DMS 273 (cell line): ENCODE measurements at regions not wholly inside any gene's neighbourhood (a gene's known extent, or its start where the extent isn't known, plus 50 kb on each side); places are given as distances from the start of the nearest gene placed in this dataset.

Experiments used
- DNase-seq: peaks from one replicate; lab custom pipeline; 2025; ENCODE audit not compliant: unreplicated experiment; lab: John Stamatoyannopoulos, UW

DNA sequence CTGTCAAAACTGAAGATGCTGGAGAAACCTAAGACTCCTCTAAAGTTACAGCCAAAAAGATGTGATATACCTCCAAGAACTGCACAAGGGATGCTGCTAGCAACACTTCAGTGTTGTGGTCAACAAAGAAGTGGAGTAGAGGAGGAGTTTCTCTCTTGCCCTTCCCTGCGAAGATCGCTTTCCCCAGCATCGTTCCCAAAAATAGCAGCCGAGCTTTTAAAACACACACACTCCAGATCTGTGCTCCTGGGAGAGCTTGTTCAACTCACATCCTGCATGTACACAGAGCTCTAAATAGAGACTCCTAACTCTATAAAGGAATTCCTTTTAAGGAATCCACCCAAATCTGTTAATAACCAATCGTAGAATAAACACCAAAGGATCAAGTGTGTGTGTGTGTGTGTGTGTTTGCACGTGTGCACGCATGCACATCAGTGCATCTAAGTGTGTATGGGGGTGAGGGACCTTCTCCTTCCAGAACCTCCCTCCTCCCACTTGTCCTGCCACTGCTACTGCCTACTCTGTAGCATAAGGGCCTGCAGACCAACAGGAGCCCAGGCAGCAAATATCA, 58.5 kb downstream of the PSMG1 start:
- no peak for DNase-seq

DNA sequence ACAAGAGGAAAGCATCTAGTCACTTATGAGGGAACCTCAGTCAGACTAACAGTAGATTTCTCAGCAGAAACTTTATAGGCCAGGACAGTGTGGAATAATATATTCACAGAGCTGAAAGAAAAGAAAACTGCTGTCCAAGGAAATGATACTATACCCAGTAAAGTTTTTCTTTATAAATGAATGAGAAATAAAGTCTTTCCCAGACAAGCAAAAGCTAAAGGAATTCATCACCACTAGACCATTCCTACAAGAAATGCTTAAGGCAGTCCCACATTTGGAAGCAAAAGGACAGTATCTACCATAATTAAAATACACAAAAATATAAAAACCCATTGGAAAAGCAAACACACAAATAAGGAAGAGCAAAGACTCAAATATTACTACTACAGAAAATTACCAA, 59.9 kb downstream of the PSMG1 start:
- DNase-seq = no peak

DNA sequence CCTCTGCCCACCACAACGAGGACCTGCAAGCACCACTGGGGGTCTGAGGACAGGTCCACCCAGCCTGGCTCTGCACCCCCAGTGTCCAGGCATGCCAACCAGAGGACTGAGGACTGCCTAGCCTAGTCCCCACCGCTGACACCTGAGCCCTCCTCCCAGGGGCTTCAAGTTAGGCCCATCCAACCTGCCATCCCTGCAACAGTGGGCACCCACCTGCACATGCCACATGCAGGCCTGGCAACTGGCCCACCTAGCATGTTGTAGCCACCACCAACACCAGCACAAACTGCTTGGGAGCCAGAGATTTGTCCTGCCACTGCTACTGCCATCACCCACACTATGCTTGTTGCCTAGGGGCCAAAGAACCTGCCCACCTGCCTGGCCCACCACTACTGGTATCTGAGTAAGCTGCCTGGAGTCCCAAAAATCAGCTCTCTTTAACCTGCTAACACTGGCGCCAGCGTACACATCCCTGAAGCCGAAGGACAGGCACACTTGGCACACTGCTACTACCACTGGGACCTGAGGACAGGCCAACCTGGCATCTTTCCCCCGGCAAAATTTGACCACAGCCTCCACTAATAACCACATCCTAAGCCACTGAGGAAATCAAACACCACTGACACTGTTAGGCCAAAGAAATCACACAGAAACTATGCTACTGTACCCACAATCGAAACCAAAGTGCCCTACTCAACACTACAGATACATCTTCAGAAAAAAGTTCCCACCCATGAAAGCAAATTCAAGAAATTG, 61.5 kb downstream of the PSMG1 start:
- no peak for DNase-seq

DNA sequence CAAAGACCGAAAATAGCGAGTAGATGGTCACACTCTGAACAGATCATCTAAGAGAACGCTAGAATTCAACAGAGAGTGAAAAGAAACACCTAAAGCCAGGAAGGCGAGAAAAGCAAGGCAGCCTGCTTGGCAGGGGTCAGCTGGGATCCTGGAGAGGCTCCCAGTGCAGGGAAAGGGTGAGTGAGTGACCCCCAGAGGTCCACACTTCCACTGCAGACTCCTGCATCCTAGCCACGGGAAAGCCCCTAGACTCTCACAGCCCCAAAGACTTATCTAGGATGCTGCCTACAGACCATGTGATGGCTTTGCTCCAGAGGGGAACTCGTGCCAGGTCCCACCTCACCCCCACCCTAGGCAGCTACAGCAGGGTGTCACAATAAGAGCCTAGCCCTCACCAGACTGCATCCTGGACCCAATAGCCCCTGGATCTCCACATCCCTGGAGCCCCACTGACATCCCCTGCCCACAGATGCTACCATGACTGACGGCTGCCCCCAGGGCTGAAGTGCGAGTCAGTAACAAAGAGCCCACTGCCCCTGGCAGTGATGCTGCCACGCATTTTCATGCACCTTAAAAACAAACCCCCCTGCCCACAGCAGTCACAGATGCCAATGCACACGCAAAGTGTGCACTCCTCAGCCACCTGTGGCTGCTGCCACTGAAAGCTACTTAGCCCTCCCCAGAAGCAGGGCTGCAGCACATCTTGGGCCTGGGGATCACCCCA, 62.2 kb downstream of the PSMG1 start:
- no peak for DNase-seq

DNA sequence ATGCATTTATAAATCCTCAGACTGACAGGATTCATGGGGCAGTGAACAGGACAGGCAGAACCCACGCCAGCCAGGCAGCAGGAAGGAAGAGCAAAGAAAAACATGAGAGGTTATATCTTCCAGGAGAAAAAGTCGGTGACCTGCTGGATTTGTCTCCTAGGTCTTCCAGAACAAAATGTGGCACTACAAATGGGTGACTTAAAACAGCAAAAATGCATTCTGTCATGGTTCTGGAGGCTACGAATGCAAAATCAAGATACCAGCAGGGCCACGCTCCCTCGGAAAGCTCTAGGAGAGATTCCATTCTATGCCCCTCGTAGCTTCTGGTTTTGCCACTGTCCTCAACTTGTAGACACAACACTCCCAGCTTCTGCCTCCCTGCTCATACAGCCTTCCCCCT, 63.4 kb downstream of the PSMG1 start:
- no peak for DNase-seq

DNA sequence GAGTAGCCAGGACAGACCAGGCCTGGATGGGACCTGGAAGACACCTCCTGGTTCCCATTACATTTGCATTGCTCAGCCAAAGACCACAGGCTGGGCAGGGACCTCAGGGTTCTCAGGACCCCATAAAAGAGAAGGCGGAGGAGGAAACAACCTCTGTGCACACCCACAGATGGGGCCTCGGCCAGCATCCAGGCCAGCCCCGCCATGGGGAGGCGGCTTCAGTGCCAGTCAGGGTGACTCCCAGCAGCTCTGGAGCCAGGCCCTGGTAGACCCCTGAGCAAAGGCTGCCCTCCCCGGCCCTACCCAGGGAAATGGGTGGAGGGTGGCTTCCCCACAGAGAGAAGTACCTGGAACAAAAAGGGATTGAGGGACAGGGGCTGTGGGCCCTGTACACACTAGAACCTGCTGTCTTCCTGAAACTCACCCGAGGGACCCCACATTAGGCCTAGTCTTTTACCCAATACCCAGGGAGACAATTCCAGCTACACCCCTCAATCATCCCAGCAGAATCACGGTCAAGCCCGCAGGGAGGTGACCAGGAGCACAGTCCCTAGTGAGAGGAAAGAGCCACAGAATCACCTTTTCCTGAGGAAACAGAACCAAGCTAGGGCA, 64.5 kb downstream of the PSMG1 start:
- no peak for DNase-seq

DNA sequence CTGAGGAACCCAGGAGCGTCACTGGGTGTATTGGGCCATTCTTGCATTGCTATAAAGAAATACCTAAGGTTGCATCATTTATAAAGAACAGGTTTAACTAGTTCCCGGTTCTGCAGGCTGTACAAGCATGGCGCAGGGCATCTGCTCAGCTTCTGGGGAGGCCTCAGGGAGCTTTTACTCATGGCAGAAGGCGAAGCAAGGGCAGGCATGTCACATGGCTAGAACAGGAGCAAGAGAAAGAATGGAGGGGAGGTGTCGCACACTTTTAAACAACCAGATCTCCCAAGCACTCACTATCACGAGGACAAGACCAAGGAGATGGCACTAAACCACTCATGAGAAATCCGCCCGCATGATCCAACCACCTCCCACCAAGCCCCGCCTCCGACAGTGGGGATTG, 65.2 kb downstream of the PSMG1 start:
- DNase-seq = no peak

DNA sequence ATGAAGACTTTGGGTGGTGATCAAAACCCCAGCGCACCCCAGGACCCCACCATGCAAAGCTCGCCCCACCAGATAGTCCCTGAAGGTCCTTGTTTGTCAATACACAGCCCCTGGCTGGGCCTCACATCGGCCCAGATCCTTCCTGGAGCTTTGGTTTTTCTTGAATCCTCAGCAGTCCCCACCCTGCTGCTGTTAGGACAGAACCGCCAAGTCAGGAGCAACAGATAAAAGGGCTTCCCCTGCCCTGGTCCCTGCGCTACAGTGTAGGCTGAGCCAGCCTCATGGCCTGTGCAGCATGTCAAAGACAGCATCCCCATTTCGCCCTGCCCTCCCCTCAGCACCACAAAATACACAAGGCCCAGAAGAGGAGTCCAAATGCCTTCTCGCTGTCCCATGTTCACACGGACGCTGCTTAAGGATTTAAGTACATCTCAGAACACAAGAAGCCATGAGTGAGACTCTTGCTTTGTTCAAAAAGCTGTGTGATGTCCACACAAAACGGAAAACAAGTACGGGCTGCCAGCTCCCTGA, 65.7 kb downstream of the PSMG1 start:
- DNase-seq = no peak

DNA sequence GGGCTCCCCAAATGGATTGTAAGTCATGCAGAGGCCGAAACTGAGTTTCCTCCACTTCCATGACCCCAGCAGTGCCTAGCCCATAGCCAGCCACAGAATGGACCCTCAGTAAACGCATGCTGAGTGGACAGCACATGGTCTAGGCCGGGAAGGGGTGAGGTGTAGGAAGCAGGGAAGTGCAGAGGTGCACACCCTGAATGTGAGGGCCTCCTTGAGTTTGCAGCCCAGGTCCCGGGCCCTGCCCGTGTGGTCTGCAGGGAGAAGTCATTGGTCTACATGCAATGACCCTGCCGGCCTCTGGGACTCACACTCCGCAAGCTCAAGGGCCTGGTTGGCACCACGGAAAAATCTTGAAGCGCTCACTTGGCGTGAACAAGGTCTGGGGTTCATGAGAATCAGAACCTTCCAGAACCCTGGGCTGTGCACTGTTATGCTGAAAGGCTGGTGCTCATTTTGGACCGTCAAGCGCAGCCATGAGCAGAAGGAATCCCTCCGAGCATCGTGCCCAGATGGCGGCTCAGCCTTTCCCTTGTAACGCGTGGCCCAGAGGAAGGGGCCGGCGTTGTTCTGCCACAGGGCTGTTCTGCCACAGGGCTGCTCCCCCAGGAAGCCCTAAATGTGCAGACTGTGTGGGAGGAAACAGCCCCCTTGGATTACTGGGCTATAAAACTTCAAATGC, 66.4 kb downstream of the PSMG1 start:
- DNase-seq = no peak

DNA sequence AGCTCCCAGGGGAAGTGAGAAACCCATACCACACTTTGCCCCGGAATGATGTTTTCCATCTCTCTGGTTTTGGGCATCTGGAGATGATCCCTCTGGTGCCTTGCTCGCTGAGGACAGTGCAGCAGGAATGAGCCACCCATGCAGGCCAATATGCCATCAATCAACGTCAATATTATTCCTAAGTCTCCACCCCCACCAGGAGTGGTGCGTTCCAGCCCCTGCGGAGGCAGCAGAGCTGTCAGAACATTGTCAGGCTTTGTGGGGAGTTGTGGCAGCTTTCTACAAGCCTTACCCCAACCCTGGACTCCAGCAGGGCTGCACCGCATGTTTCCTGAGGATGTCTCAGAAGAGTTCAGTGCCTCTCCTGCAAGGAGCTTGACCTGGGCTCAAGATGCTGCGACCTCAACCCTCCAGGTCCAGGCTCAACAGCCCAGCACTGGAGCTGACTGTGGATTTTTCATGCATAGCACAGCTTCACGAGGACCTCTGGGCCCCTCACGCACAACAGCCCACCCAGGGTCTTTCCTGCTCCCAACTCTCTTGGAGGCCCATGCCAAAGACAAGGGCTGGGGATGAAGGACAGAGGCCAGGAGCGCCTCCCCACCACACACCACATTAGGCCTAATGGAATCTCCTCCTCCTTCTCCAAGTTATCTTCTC, 67.5 kb downstream of the PSMG1 start:
- DNase-seq = no peak

DNA sequence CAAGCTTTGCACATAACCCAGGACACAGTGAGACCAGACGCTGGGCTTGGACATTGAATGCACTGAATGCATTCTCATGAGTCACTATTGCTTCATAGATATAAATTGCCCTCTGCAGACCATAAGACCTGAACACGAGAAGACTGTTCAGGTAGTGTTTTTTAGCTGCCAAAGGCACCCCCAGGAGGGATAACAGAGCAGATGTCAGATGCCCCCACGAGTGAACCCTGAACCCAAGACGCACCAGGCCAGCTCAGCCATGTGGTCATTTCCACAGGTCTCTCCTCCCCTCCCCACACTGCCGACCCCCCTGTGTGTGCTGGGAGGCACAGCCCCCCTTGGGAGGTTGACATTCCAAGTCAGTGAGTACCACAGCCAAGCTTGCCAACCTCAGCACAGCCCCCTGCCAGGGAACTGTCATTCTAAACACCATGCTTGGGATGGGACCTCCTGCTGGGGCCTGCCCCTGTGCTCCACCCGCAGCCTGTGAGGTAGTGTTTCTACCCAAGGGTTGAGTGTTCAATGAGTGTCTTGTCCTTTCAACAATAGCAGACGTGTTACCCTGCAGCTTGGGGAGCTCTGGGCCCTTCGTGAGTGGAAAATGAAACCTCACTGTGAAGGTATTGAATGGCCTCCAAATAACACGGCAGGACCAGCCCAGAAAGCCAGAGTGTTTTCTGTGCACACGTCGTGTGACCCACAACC, 68.2 kb downstream of the PSMG1 start:
- no peak for DNase-seq

DNA sequence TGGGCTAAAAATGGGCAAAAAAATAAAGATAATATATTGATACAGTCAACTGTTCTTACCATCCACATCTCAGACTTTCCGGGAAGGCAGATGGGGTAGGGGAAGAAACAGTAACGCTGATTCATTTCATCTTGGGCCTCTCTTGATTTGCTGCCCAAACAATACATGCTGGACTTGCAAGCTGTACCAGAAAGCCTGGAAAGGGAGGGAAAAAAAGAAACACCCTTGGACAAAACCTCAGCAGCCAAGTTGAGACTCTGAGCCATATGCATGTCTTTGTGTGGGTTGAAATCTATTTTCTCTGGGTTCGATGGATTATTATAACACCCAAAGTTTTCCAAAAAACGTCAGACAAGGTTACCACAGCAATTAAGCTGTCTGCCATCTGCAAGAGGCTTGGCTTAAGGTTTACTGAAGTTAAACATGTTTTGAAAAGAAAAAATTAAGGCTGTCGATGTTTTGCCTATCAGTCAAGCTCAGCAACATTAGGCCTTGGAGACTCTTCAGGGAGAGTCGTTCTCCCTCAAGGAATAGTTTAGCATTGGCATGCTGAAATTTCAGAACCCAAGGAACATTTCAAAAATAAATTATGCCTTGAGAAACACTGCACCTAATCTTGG, 71.2 kb downstream of the PSMG1 start:
- no peak for DNase-seq

DNA sequence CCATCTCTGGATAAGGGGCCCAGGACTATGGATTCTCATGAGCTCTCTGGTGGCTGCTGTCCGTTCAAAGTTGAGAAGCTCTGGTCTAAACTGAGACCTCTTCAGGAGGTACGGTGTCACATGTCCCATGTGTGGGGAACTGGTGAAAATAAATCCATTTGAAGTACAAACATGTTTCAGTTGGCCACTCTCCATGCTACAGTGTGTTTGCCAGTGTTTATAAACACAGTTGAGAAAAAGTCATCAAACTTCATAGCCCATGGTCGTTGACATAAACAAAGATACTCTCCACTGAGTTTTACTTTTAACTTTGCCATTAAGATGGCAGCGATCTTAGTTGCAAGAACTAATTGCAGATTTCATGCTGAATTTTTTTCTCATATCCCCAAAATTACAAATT, 72.8 kb downstream of the PSMG1 start:
- DNase-seq = no peak

DNA sequence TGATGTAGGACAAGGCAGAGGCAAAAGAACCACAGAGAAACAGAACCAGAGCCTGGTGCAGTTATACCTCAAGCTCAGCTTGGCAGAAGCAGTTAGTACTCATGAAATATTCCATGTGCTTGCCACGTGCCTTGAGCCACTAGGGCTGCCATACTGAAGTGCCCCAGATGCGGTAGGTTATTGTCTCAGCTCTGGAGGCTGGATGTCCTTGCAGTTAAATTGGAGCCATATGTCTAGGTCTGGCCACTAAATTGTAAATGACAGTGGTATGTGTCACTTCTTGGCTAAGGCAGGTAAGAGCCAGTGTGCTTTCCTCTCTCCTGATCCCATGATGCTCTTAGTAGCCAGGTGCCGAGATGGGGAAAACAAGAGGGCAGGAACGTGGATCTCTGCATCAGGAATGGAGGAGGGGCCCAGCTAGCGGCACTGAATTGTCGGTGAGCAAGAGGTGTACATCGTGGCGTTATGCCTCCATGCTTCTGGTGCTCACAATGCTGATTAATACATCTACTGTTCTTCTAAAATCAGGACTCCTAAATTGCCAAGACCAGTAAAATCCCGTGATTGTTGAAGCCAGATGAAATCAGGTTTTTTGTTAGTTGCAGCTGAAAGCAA, 73.5 kb downstream of the PSMG1 start:
- no peak for DNase-seq

DNA sequence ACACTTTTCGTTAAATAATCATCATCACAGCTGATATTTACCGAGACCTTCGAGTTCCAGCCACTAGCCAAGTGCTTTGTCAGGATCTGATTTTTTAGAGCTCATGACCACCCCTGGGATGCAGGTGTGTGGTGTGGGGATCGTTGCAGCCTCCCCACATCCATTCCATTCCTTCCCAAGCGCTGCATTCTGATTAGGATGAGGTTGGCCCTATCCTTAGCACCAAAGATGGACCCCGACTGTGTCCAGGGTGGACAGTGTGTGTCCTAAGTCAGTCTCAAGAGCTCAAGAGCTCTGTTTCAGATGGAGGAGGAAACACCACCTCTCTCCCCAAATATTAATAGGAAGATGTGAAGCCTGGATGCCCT, 74.1 kb downstream of the PSMG1 start:
- no peak for DNase-seq

DNA sequence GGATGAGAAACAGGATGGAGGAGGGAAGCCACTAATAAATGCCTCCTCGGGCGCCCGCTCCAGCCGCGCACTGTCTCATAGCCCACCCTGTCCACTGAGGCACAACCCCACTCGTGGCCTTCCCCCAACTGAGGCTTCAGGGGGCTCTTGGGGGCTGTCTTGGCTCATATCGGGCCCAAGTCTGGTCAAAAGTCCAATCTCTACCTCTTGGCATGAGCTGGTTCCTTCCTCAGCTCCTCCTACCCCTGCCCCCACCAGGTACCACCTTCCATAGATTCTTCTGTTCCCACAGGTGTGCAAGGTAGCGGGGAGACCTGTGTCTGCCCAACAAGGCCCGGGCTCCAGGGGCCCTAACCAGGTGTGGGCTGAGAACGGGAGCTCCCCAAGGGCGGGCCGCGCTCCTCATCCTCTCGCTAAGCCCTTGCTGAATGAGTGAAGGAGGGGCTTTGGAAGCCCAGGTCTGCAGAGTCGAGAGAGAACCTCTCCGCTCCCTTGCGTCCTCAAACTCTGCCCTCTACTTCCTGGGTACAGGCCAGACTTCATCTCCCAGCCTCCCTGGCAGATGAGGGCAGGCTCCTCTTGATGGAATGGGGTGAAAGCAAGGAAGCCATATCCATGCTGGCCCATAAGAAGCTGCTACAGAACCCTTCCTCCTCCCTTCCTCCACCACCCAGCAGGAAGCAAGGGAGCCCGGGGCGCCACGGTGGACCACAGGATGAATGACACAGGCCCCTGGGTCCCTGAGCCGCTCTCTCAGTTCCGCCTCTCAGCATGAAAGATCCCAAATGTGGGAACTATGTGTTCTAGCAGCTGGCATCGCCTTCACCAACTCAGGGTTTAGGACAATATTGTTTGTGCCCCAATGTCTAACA, 74.7 kb downstream of the PSMG1 start:
- no peak for DNase-seq

DNA sequence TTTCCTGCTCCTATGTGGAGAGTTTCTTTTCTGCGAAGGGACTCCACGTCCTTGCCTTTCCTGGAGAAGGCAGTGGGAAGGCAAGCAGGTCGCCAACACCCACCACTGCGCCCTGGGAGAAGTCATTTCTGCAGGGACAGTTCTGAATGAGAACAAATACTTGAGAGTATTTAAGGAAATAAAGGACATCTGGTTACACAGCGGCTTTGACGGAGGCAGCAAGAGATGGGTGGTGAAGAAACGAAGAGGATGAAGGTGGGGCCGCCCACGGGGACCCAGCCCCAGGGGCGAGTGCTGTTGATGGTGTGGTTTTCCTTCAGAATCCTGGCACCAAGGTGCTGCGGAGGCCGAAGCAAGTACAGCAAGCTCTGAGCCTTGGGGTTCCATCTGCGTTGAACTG, 75.5 kb downstream of the PSMG1 start:
- DNase-seq = no peak

DNA sequence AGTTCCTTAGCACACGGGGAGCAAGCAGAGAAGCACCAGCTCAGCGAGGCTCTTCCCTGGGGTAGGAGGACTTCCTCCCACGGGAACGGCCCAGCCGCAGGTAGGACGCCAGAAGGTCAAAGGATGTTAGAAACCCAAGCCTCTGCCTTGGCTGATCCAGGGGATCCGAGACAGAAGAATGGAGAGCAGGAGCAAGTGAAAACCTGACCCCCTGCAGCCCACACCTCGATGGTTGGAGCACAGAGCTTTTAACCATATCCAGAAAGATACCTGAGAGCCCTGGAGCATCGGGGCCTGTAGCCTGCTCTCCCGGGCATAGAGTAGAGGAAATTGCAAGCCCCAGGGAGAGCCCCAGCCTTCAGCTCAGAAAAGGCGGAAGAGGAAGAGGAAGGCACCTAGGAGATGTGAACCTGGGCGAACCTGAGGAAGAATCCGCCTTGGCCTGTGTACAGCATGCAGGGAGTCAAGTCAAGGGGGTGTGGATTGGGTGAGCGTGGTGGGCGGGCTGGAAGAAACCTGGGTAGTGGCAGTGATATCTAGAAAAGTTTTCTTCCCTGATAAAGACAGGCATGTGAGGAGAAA, 76.3 kb downstream of the PSMG1 start:
- no peak for DNase-seq
